Left ventricle myocardium inferior (tissue), 1 donor: ENCODE measurements at regions not wholly inside any gene's neighbourhood (a gene's known extent, or its start where the extent isn't known, plus 50 kb on each side); places are given as distances from the start of the nearest gene placed in this dataset.

Experiments used
- DNase-seq: peaks from one replicate; pipeline ENCODE4 v3.0.0-alpha.2; 2020
- H3K27ac ChIP-seq: fragments of 200-600 bp; replicated peaks from 2 replicates; pipeline ENCODE4 v1.8.0; 2021
- H3K27me3 ChIP-seq: fragments of 200-600 bp; 2 replicates; pipeline ENCODE4 v1.8.0; 2021; ENCODE audit warnings: low read depth
- H3K36me3 ChIP-seq: fragments of 200-600 bp; 2 replicates; pipeline ENCODE4 v1.8.0; 2021
- H3K4me1 ChIP-seq: fragments of 200-600 bp; 2 replicates; pipeline ENCODE4 v1.8.0; 2021
- H3K4me3 ChIP-seq: fragments of 200-600 bp; 2 replicates; pipeline ENCODE4 v1.8.0; 2021; ENCODE audit warnings: mild to moderate bottlenecking, moderate library complexity
- H3K9me3 ChIP-seq: fragments of 200-600 bp; replicated peaks from 2 replicates; pipeline ENCODE4 v1.8.0; 2021
- CTCF ChIP-seq: fragments of 200-600 bp; IDR thresholded peaks from 2 replicates; pipeline ENCODE4 v1.8.0; 2021; ENCODE audit warnings: antibody characterized with exemption, mild to moderate bottlenecking, borderline replicate concordance
- intact Hi-C: fragments of 100-400 bp; cut with micrococcal nuclease; formaldehyde crosslinking; loops from one replicate; pipeline ENCODE4 v1.11.0; 2022
- donor health status: DM: no; HTN: yes; CAD: no; lungs with severe emphysema.

- no peaks in the 10 kb centered on the region for H3K4me1 ChIP-seq
- DNase-seq: no peak
- H3K36me3 ChIP-seq: no peaks in the 10 kb centered on the region
- no peak overlapping the region for H3K27ac ChIP-seq
- no peaks in the 10 kb centered on the region for H3K9me3 ChIP-seq
- no peaks in the 10 kb centered on the region for H3K27me3 ChIP-seq
- TF ChIP-seq CTCF: no peak
- H3K4me3 ChIP-seq: no peak overlapping the region
- intact Hi-C loops: no loop called here
These were observed 368.6 kb downstream of the INHBA start for GRCh38 chr7:41334071-41334862.

- intact Hi-C loops: no loop called here
- no peaks in the 10 kb centered on the region for H3K9me3 ChIP-seq
These were observed 369.4 kb downstream of the INHBA start for GRCh38 chr7:41333511-41333910.

GRCh38 chr7:41331194-41331593 is 371.7 kb downstream of the INHBA start:
- Histone ChIP-seq H3K36me3 (no peaks in the 10 kb centered on the region), H3K27me3 (no peaks in the 10 kb centered on the region), H3K4me1 (no peaks in the 10 kb centered on the region), H3K4me3 (no peak overlapping the region), H3K9me3 (no peaks in the 10 kb centered on the region), H3K27ac (no peak overlapping the region)
- intact Hi-C loops: no loop called here
- TF ChIP-seq CTCF: no peak
- no peak for DNase-seq

More at GRCh38 chr7:41333511-41333910, 369.4 kb downstream of the INHBA start:
- no peaks in the 10 kb centered on the region for H3K27me3 ChIP-seq
- no peaks in the 10 kb centered on the region for H3K4me1 ChIP-seq
- H3K4me3 ChIP-seq: no peak overlapping the region
- DNase-seq: no peak
- TF ChIP-seq CTCF: no peak
- no peak overlapping the region for H3K27ac ChIP-seq
- H3K36me3 ChIP-seq: no peaks in the 10 kb centered on the region

DNA sequence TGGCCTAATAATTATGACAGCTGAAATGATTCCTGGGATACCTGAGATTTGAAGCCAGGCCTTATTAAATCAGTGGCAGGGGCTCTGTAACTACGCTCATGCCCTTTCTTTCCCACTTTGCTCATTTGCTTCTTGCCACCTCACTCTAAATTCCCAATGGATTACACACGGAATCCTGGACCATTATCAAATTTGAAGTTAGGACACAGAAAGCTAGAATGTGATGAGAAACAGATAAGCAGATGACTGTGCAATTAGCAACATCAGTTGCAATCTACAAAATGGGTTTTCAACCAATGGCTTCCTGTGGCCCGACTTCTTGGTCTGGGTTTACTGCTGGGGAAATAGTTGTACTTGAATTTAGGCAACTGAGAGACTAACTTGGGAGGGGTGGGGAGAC is 374.3 kb downstream of the INHBA start:
- Histone ChIP-seq H3K9me3 (no peaks in the 10 kb centered on the region), H3K27ac (no peak overlapping the region), H3K27me3 (no peaks in the 10 kb centered on the region), H3K4me3 (no peak overlapping the region), H3K4me1 (no peaks in the 10 kb centered on the region), H3K36me3 (no peaks in the 10 kb centered on the region)
- no peak for DNase-seq
- intact Hi-C loops: no loop called here
- no peak for TF ChIP-seq CTCF

GRCh38 chr7:41328131-41328530 is 374.8 kb downstream of the INHBA start:
- H3K4me1 ChIP-seq: no peaks in the 10 kb centered on the region
- intact Hi-C loops: no loop called here
- H3K27ac ChIP-seq: no peak overlapping the region
- no peaks in the 10 kb centered on the region for H3K36me3 ChIP-seq
- no peak for TF ChIP-seq CTCF
- H3K9me3 ChIP-seq: no peaks in the 10 kb centered on the region
- no peak for DNase-seq
- no peak overlapping the region for H3K4me3 ChIP-seq
- no peaks in the 10 kb centered on the region for H3K27me3 ChIP-seq
